OCI-M2 (cell line): ENCODE measurements at regions not wholly inside any gene's neighbourhood (a gene's known extent, or its start where the extent isn't known, plus 50 kb on each side); places are given as distances from the start of the nearest gene placed in this dataset.

Experiments
- DNase-seq: peaks from one replicate; lab custom pipeline; 2025; ENCODE audit not compliant: unreplicated experiment; lab: John Stamatoyannopoulos, UW

DNA sequence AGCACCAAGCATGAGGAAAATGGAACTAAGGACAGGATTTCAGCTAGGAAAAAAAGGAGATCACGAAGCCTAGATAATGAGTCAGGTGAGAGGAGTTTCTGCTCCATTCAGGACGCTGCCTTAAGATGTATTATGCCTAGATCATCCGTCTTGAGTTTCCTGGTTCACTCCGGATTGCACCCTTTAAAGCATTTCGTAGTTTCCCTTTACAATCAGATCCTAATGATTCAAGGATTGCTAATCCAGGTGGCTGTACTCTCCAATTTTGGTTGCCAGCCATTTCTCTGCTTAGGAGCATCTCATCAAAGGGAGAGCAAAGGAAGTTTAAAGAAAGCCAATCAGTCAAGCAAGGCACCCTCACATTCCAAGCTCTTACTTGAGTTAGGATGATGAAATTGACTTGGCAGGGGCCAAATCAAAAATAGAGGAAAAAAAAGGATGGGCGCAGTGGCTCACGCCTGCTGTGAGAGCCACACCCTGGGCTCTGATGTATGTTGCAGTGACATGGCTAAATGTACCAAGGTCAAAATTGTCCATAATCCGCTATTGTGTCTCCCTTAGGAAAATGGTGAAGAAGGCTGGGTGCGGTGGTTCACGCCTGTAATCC, 156.9 kb upstream of the SOD1 start:
- DNase-seq = no peak

DNA sequence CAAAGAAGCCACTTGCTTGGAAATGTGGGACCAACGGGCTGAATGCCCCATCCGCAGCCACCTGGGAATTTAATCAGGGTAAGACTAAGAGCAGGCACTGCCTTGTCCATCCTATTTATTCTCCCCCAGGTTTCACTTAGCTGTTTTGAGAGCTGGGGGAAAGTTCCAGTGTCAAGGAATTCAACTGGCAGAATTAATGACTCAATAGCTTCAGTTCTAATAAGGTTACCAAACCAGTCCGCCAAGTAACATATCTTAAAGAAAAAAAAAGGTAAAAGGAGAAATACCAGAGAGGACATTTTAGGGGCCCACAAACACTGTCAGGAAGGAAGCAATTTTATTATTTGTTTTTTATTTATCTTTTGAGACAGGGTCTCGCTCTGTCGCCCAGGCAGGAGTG, 157.6 kb upstream of the SOD1 start:
- DNase-seq = no peak

DNA sequence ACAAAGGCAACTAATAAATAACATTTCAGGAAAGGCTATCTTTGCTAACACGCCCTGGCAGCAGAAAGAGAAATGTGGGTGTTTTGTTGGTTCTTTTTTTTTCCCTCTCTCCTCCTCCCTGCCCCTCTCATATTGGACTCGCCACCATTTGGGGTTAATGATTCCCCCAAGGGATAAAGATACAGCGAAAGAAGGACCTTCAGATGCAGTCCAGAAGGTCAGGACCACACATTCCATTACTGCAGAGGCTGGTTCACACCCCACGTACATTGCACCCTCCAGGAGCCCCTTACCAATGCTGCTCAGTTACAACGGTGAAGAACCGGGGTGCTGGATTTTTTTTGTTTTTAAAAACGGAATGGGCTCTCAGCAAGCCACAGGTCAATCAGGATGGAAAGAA, 156.9 kb upstream of the TIAM1 start:
- DNase-seq = no peak

DNA sequence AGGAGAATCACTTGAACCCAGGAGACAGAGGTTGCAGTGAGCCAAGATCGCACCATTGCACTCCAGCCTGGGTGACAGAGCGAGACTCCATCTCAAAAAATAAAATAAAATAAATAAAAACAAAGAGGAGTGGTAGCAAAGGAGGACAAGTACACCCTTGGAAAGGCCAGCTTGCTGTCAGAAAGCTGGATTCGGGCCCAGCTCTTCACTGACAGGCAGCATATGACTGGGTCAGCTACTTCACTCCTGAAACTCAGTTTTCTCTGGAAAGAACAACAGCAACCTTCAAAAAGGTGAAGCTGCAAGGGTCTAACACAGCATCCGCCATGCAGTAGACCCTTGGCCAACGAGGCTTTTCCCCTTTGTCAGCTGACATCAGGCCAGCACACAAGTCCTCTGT, 156.0 kb upstream of the TIAM1 start:
- DNase-seq = no peak

DNA sequence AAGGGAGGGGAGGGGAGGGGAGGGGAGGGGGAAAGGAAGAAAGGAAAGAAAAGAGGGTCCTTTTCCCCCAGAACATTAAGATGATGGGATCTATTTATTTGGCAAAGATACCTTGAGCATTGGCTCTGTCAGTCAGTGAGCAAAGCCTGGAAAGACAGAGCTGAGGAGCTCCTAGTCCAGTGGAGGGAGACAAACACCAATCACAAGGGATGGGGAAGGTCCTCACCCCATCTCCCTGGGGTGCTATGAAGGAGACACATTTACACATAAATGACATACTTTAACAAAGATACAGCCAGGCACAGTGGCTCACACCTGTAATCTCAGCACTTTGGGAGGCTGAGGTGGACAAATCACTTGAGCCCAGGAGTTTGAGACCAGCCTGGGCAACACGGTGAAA, 154.9 kb upstream of the TIAM1 start:
- no peak for DNase-seq

DNA sequence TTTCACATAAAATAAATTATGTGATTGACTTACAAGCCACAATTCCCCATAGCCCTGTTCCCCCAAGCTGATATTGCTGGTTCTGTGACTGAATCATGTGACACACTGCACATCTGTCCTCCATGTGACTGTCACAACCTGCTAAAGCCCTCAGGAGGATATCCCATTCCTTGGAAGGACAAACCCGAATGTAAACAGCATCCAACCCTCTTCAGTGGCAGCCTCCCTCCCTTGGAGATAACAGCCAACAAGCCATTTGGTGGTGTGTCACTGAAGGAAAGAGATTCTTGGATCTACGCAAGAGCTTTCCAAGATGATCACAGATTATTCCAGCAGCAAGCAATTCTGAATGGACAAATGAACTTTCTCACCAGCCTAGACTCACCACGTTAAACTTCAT, 153.9 kb upstream of the TIAM1 start:
- no peak for DNase-seq

DNA sequence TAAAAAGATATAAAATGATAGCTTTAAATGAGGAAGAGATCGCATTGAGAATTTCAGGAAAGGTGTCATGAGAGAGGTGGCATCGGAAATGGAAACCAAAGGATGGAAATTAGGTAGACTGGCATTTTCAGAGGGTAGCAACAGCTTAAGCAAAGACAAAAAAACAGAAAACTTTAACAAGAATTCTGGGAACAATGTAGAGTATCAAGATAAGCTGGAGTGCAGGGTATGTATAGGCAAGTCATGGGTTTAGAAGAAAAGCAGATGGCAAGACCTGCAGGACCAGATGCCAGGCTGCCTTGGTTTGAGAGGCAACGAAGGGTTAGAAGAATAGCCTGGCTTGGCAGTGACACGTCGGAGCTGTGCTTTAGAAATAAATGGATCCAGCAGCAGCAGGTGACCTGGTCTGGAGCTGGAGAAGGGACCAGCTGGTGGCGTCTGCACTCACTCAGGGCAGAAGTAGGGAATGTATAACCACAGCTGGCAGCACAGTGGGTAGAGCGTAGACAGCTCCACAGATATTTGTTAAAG, 149.4 kb upstream of the TIAM1 start:
- DNase-seq = no peak

DNA sequence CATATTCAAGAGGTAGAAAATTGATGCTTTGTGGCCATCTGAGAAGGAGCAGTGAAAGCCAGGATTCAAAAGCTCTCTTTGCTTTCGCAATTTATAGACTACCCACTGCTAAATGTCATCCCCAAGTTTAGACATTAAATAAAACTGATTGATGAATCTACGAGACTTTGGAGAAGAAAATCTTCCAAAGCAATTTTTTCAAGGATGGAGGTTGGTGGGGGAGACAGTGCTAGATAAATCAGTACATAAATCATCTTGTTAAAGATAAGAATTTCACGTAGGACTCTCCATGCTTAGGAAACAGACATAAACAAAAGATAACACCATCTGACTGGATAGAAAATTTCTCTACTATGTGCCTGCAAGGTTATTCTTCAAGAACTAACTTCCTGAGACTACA, 147.6 kb upstream of the TIAM1 start:
- no peak for DNase-seq

DNA sequence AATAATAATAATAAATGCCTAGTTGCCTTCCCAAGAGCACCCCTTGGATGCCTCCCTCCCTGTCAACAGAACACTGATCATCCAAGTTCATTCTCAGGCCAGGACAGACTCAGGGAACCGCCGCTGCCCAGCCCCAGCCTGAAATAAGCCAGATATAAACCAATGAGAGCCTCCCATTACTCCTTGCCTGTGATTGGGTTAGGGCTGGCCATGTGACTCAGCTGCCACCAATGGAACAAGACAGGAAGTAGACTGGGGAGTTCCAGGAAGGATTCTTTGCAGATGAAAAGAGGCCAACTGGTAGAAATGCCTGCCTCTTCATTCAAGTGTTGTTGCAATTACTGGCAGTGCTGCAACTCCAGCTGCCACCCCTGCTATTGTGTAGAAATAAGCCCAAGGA, 146.4 kb upstream of the TIAM1 start:
- DNase-seq = no peak

DNA sequence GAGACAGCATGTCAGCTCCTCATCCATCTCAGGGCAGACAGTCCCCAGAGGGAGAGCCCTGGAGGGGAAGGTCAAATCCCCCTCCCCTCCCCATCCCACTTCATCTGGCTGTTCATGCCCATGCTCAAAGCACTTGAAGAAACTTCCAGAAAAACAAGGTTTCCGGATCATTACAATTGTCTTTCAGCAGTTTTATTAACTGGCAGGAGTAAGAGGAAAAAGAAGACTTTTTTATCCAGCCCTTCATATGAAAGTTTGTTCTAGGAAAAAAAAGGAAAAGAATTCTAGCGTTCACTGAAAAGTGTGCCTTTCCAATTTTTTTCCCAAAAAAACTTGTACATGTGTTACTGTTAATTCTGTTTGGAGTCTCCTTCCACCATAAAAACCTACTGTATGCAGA, 145.7 kb upstream of the TIAM1 start:
- no peak for DNase-seq

DNA sequence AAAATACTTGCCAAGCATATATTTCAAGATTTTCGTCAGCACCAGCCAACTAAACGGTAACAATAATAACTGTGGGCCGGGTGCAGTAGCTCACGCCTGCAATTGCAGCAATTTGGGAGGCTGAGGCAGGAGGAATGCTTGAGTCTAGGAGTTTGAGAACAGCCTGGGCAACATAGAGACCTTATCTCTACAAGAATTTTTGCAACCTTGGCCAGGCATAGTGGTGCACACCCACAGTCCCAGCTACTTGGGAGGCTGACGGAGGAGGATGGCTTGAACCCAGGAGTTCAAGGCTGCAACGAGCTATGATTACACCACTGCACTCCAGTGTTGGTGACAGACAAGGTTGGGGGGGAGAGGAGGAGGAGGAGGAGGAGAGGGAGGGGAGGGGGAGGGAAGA, 145.0 kb upstream of the TIAM1 start:
- no peak for DNase-seq

DNA sequence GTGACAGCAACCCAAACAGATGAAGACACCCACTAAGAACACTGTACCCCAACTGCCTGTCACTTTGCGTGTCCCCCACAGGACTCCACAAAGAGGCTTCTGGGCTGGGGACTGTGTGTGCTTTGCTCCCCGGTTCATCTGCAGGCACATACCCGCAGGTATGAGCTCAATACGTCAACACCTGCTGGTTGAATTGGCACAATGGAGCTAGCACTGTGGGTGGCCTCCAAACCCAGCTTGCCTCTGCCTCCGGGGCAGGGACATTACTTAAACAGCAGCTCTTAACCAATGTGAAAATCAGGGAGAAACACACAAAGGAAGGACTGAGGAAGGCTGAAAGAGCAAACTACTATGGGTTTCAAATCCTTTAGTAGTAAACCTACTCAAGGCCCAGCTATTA, 140.2 kb upstream of the TIAM1 start:
- DNase-seq = no peak

DNA sequence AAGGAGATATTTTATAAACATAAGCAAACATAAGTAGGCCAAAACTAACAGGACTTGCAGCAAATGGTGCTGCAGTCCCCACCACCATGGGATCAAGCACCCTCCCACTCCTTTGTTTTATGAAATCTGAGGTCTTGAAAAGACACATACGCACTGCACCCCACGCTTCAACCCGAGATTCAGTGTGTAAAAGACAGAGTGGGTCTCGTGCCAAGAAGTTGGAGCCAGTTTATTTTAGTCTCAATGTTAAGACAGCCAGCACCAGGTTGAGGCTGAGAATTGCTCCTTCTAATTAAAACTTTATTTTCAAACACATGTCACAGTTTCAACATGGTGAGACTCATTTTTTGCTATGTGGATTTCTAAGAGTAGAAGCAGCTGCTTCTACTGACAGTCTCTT, 139.1 kb upstream of the TIAM1 start:
- no peak for DNase-seq

DNA sequence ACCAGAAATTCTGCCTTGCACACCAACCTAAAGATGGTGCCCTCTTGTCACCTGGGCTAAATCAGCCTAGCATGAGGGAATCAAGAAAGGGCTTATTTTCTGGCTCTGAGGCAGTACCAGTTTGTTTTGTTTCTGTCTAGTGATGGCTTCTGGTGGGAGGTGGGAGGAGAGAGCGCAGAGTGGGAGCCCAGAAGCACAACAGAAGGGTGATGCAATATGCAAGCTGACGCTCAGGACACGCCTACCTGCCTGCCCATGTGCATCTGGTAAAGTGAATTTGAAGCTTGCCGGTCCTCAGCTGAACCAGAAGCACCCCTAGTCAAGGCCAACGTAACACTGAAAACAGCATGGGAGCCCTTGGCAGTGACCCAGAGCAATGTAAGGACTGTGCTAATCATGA, 138.4 kb upstream of the TIAM1 start:
- DNase-seq = no peak

DNA sequence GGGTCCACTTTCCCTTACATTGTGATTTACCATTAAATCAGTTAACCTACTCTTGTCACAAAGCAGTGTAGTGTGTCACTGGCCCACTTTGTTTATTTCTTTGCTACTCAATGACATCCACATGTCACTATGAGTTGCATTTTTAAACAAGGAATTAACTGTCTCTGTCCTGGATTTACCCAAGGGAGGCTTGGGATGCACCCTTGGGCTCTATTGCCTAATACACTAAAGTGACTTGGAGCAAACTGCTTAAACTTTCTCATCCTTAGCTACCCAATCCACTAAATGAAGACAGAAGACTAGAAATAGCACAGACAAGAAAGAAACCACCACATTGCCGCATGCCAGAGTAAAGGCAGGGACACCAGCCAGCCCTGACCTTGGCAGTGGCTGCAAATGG, 136.2 kb upstream of the TIAM1 start:
- DNase-seq = no peak

DNA sequence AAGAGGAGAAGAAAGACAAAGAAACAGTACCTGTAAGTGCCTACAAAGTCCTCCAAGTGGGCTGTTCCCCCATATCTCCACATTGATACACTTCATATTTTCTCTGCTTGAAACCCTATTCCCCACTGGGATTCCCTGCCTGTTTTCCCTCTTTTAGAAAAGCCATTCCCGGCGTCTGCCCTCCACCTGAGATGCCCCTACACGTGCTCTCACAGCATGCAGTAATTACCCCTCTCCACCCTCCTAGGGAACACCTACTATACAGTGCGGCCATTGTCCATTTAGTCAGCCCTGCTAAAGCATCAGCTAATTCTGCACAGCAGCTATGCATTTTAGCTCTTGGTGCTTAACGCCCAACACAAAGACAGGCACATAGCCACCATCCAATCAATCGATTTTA, 135.7 kb upstream of the TIAM1 start:
- no peak for DNase-seq

DNA sequence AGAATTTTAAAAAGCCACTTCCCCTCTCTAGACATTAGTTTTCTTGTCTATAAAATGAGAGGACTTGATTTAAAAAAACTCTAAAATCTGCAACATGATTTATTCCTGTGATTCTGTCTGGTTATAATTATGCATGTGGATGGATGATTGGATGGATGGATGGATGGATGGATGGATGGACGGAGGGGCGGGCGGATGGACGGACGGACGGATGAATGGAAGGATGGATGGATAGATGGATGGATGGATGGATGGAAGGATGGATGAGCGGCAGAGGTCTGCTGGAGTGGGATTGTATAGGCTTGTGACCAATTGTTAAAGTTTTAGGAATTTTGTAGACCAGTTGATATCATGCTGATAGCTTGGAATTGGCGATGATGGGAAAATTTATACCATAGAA, 135.2 kb upstream of the TIAM1 start:
- DNase-seq = no peak

DNA sequence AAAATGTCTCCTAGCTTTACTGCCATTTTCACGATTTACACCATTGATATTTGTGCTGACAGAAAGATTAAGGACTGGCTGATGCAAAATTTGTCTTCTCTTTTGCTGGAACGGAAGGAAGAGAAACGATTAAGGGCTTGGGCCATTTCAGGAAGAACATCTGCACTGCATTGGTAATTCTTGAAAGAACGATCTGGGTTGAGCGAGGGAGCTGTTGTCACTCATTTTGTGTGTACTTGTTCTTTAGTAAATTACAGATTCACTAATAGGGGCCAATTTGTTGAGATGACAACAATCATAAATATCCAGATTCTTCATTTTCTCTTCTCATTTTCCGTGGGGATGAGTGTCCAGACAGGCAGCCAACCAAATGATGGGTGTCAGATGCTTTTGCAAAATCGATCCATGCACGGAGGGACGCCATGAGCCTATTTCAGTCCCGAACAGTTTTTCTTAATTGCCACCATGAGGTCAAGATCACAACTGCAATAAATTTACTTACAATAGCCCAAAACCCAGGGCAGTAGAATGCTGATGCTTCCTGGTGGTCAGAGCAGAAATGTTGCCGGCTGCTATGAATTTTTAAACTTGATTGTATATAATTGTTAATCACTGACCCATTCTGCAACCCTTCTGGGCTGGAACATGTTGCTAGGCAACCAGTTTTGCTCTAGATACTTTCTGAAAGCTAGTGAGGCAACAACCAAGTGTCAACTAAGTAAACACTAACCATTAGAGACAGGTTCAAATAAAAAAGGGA, 132.4 kb upstream of the TIAM1 start:
- no peak for DNase-seq

DNA sequence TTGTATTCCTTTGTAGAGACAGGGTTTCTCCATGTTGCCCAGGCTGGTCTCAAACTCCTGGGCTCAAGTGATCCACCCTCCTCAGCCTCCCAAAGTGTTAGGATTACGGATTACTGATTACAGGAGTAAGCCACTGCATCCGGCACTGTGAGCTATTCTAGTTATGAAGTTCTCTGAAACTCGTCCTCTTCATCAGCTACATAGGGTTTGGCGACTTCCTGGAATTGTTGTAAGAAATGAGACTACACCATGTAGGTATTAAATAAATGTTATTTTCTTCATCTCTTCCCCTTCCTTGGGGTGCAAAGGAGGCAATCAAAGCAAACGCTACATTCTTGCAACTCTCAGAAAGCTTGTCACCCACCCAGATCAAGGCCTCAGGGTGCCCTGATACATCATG, 131.2 kb upstream of the TIAM1 start:
- no peak for DNase-seq

DNA sequence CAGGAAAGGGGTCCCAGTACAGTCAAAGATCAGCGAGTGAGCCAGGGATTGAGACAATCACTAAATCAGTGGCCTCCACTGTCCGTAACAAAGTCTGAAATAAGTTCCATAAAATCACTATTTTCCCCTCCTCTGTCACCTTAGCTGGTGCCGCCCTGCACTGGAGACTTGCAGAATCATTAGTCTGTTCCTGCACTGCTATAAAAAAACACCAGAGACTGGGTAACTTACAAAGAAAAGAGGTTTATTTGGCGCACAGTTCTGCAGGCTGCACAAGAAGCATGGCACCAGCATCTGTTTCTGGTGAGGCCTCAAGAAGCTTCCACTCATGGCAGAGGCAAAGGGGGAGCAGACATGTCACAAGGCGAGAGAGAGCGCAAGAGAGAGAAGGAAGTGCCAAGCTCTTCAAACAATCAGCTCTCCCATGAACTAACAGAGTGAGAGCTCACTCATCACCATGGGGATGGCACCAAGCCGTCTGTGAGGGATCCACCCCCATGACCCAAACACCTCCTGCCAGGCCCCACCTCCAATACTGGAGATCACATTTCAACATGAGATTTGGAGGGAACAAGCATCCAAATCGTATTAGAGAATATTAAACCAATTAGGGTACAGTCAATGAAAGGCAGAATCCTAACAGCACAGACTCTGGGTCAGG, 129.8 kb upstream of the TIAM1 start:
- DNase-seq = no peak

DNA sequence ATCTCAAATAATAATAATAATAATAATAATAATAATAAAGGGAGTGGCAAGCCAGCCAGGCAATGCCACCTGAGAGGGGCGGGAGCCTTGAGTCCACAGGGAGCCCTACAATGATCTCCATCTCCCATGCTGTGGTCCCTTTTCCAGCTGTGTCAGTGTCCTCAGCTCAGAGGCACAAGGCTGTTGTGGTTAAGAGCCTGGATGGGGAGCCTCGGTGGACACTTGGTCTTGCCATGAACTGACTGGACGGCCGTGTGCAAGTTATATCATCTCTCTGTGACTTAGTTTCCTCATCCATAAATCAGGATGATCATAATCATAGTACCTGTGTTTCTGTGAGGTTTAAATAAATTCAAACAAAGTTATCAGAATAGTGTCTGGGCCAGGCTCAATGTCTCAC, 127.8 kb upstream of the TIAM1 start:
- no peak for DNase-seq

DNA sequence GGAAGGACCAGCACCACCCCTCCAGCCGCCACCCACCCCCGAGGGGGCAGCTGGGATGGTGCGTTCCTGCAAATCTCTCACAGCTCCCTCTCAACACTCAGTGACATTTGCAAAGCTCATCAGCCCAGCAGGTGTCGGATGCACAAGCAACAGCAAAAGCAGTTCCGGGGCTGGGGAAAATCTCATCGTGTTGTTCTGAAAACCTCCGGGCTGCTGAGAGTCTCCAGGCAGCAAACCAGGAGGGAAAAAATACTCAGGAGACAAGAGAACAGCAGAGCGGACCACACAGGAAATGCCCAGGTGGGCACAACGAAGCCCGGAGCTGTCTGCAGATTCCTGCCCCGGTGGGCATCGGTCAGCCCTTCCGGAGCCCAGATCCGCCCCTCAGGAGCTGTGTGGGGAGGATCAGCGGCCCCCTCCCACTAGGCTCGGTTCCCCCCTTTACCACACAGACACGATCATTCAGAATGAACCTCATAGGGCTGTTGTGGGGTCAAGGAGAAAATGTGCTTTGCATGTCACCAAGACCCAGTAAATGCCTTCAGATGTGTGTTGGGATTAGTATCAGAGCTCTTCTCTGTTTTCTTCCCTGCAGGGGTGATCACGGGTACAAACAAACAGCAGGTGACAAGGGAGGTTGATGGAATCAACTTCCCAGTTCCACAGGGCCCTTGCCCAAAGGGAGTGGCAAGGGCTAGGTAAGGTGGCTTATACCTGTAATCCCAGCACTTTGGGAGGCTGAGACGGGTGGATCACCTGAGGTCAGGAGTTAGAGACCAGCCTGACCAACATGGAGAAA, 127.0 kb upstream of the TIAM1 start:
- no peak for DNase-seq
